Heart left ventricle (tissue), 16 donors: ENCODE measurements at regions not wholly inside any gene's neighbourhood (a gene's known extent, or its start where the extent isn't known, plus 50 kb on each side); places are given as distances from the start of the nearest gene placed in this dataset.

Experiments
- ATAC-seq, 4 donors: fragments of 200-7000 bp; cut with Tn5 transposase; one replicate each; pipeline ENCODE4 v1.9.1; 2020 to 2022; ENCODE audit warnings: moderate library complexity in 4 of 4, mild to moderate bottlenecking in 3 of 4, moderate number of reproducible peaks in 1 of 4
- DNase-seq, 5 donors: peaks; one replicate each; pipeline ENCODE4 v3.0.0-alpha.2; 2020
- H3K27ac ChIP-seq, 12 donors: fragments of 200-600 bp; sonication (generic) in 4 of 12; one replicate each; pipeline versions ENCODE4 v1.5.0 to v1.8.0; 2016 to 2022; ENCODE audit warnings: mild to moderate bottlenecking in 2 of 12
- H3K27me3 ChIP-seq, 9 donors: fragments of 200-600 bp; sonication (generic) in 2 of 9; one replicate each; pipeline versions ENCODE4 v1.5.1 to v1.8.0; 2016 to 2022; ENCODE audit warnings: mild to moderate bottlenecking in 3 of 9
- H3K36me3 ChIP-seq, 9 donors: fragments of 200-600 bp; sonication (generic) in 2 of 9; one replicate each; pipeline versions ENCODE4 v1.5.0 to v1.8.0; 2018 to 2022; ENCODE audit warnings: mild to moderate bottlenecking in 2 of 9
- H3K4me1 ChIP-seq, 12 donors: fragments of 200-600 bp; sonication (generic) in 4 of 12; one replicate each; pipeline versions ENCODE4 v1.5.0 to v1.8.0; 2016 to 2022; ENCODE audit warnings: mild to moderate bottlenecking in 3 of 12
- H3K4me3 ChIP-seq, 12 donors: fragments of 200-600 bp; sonication (generic) in 4 of 12; one replicate each; pipeline versions ENCODE4 v1.5.0 to v1.8.0; 2017 to 2022; ENCODE audit warnings: mild to moderate bottlenecking in 9 of 12, moderate library complexity in 4 of 12
- H3K9me3 ChIP-seq, 12 donors: fragments of 200-600 bp; sonication (generic) in 4 of 12; one replicate each; pipeline versions ENCODE4 v1.5.0 to v1.8.0; 2016 to 2022; ENCODE audit warnings: mild to moderate bottlenecking in 1 of 12
- POLR2A ChIP-seq, 2 donors: fragments of 450-650 bp; IDR thresholded peaks; one replicate each; pipeline ENCODE4 v1.6.1; 2017; ENCODE audit warnings: antibody characterized with exemption in 2 of 2, mild to moderate bottlenecking in 2 of 2, moderate library complexity in 2 of 2
- WGBS, 4 donors: extraction: QIAGEN DNeasy Blood & Tissue Kit in 2 of 4; methylation state at CpG; one replicate each; pipeline versions ENCODE4 v1.1.5 to v1.1.7; 2013 to 2018; 5-methylcytosine and 5-hydroxymethylcytosine counted together
- intact Hi-C, 10 donors: fragments of 100-400 bp; cut with DNase I; formaldehyde crosslinking; loops; one replicate each; pipeline versions ENCODE4 v1.11.1 to v1.14.2; 2022
- TF ChIP-seq, protein P1 (sequence below), 12 donors: fragments of 200-600 bp; sonication (generic) in 4 of 12; IDR thresholded peaks; one replicate each; pipeline versions ENCODE4 v1.5.0 to v1.8.0; 2018 to 2022; ENCODE audit warnings: antibody characterized with exemption in 12 of 12, mild to moderate bottlenecking in 5 of 12
- donor health status: ischemic (EF 13 %, LVEDD 7.1; RV severe dilation, severe dysfunction).
- donor health status: healthy with polysubstance abuse.
- donor health status: DM: no; HTN: yes; CAD: no.
- donor health status: DM: no; HTN: no; CAD: no.
- donor health status: ischemic (EF 25% LVEDD 6.9; RV normal size, moderate dysfunction).
- donor health status: ischemic (EF 25% LVEDD 5.7; RV mildly dilated, moderate dysfunction).
- donor health status: healthy.
- donor health status: DM: yes; HTN: yes; CAD: no.
- donor health status: ischemic (EF 35%, LVEDD 5.7; RV mildly dilated, moderate dysfunction).
- donor health status: nonischemic (EF 11% LVEDD 7.7; RV severe dilation, severe dysfunction).
- donor health status: DM: yes; HTN: yes; CAD: no.
- donor health status: PGD.
- donor health status: ischemic (EF 29% LVEDD 5.4; RV normal size, mild dysfunction).
- donor health status: nonischemic (EF 23%, LVEDD 6.1; RV moderate dilation, normal function).

GRCh38 chr1:30516485-30516858, 206.9 kb downstream of the MATN1 start:
- 83 to 89% (median 87%) methylated on average over 2 to 4 of the region's 4 CpGs for WGBS, 4 donors
- Histone ChIP-seq H3K36me3 (no peaks in the 10 kb centered on the region), H3K9me3 (no peaks in the 10 kb centered on the region), H3K27me3 (no peaks in the 10 kb centered on the region), H3K4me3 (no peak overlapping the region), H3K27ac (no peak overlapping the region), H3K4me1 (peaks cover 0 to 4% (median 0%) of the 10 kb centered on the region in 12 donors)
- ATAC-seq: no peak
- no peak for DNase-seq
- intact Hi-C loops: no loop called here
- no peak for TF ChIP-seq POLR2A (IDR thresholded peaks at IDR 0.05)
- TF ChIP-seq, protein P1, sequence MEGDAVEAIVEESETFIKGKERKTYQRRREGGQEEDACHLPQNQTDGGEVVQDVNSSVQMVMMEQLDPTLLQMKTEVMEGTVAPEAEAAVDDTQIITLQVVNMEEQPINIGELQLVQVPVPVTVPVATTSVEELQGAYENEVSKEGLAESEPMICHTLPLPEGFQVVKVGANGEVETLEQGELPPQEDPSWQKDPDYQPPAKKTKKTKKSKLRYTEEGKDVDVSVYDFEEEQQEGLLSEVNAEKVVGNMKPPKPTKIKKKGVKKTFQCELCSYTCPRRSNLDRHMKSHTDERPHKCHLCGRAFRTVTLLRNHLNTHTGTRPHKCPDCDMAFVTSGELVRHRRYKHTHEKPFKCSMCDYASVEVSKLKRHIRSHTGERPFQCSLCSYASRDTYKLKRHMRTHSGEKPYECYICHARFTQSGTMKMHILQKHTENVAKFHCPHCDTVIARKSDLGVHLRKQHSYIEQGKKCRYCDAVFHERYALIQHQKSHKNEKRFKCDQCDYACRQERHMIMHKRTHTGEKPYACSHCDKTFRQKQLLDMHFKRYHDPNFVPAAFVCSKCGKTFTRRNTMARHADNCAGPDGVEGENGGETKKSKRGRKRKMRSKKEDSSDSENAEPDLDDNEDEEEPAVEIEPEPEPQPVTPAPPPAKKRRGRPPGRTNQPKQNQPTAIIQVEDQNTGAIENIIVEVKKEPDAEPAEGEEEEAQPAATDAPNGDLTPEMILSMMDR (IDR thresholded peaks at IDR 0.05): no peak

GRCh38 chr1:30515755-30516484, 207.5 kb downstream of the MATN1 start:
- no peaks in the 10 kb centered on the region for H3K36me3 ChIP-seq
- DNase-seq: no peak
- no peaks in the 10 kb centered on the region for H3K4me1 ChIP-seq
- H3K27me3 ChIP-seq: no peaks in the 10 kb centered on the region
- H3K4me3 ChIP-seq: no peak overlapping the region
- ATAC-seq: no peak
- 69 to 75% (median 73%) methylated on average over 10 of the region's 10 CpGs for WGBS, 4 donors
- intact Hi-C loops: no loop called here
- TF ChIP-seq POLR2A (IDR thresholded peaks at IDR 0.05): no peak
- TF ChIP-seq, protein P1 (IDR thresholded peaks at IDR 0.05): no peak
- no peaks in the 10 kb centered on the region for H3K9me3 ChIP-seq
- H3K27ac ChIP-seq: no peak overlapping the region

- Histone ChIP-seq H3K27ac (no peak overlapping the region), H3K4me1 (no peaks in the 10 kb centered on the region), H3K9me3 (no peaks in the 10 kb centered on the region), H3K4me3 (no peak overlapping the region), H3K27me3 (peaks cover 0 to 5% (median 0%) of the 10 kb centered on the region in 9 donors), H3K36me3 (no peaks in the 10 kb centered on the region)
- intact Hi-C loops: no loop called here
- WGBS, 4 donors: 53 to 68% (median 63%) methylated on average over 3 of the region's 3 CpGs
- DNase-seq (peak in 1 of 5 donors; percentile 12), ATAC-seq (no peak)
- TF ChIP-seq, protein P1 (IDR thresholded peaks at IDR 0.05): no peak
- TF ChIP-seq POLR2A (IDR thresholded peaks at IDR 0.05): no peak
These were observed 208.4 kb downstream of the MATN1 start for GRCh38 chr1:30514945-30515344.

GRCh38 chr1:30514137-30514654, 209.2 kb downstream of the MATN1 start:
- ATAC-seq (no peak), DNase-seq (peak in 1 of 5 donors; percentile 5)
- WGBS, 4 donors: 42 to 55% (median 51%) methylated on average over 6 of the region's 6 CpGs
- Histone ChIP-seq H3K4me3 (no peak overlapping the region), H3K9me3 (peaks cover 0 to 2% (median 0%) of the 10 kb centered on the region in 12 donors), H3K27ac (no peak overlapping the region), H3K36me3 (no peaks in the 10 kb centered on the region), H3K4me1 (no peaks in the 10 kb centered on the region), H3K27me3 (peaks cover 0 to 11% (median 0%) of the 10 kb centered on the region in 9 donors)
- no peak for TF ChIP-seq POLR2A (IDR thresholded peaks at IDR 0.05)
- TF ChIP-seq, protein P1 (IDR thresholded peaks at IDR 0.05): no peak
- intact Hi-C loops: no loop called here
